ENCODE measurements at regions not wholly inside any gene's neighbourhood (a gene's known extent, or its start where the extent isn't known, plus 50 kb on each side); places are given as distances from the start of the nearest gene placed in this dataset.

GRCh38 chr16:79267781-79268180, 332.8 kb downstream of the MAF start:
- TF ChIP-seq POLR2A (IDR thresholded peaks at IDR 0.05): no peak
- no peak for TF ChIP-seq CTCF (IDR thresholded peaks at IDR 0.05)

All from adrenal gland (tissue), 5 donors.